ENCODE measurements at regions not wholly inside any gene's neighbourhood (a gene's known extent, or its start where the extent isn't known, plus 50 kb on each side); places are given as distances from the start of the nearest gene placed in this dataset.

DNA sequence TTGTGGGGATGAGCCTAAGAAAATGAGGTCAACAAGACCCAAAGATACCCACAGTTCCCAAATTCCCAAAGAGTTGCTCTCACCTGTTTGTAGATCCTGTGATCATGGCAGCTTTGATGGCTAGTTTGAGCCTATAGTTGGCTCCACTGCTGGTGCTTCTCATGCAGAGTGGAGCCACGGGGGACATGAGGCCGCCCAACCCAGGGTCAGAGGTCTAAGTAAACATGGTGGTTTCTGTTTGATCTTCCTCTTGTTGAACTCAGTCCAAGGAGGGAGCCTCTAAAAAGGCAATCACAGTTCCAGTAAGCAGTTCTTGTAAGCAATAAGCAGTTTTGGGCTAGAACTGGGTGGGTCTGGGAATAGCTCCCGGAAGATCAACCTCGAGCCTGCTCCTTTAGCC lies 125.6 kb upstream of the DHRS4 start:
- H3K36me3 Mint-ChIP-seq (ENCODE audit: unreplicated experiment) = no peaks in the 10 kb centered on the region
- peaks cover 8% of the 10 kb centered on the region for H3K27me3 Mint-ChIP-seq (ENCODE audit: unreplicated experiment)
- no peak for DNase-seq
- no peak overlapping the region for H3K27ac Mint-ChIP-seq (ENCODE audit: unreplicated experiment)
- no peak for TF ChIP-seq CTCF (IDR thresholded peaks at IDR 0.05; ENCODE audit: partially characterized antibody, unreplicated experiment)
- no peaks in the 10 kb centered on the region for H3K4me1 Mint-ChIP-seq (ENCODE audit: low read depth, unreplicated experiment)
- H3K9me3 Mint-ChIP-seq (ENCODE audit: unreplicated experiment) = peaks cover 2% of the 10 kb centered on the region
- no peak overlapping the region for H3K4me3 Mint-ChIP-seq (ENCODE audit: unreplicated experiment)

DNA sequence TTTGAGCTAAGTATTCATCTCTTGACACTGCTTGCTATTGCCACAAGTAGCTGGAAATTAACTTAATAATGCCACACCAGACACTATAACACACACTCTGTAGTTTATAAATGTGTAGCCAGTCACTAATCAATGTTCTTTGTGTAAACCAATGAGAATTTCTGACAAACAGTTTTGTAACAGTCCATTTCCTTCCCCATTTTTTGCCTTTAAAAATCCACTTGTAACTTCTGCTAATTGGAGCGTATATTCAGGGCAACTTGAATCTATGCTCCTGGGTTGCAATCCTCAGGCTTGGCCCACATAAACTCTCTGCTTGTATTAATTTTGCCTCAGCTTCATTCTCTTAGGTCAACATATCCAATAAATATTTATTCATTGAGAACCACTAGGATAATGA lies 125.0 kb upstream of the DHRS4 start:
- Mint-ChIP-seq H3K27ac (ENCODE audit: unreplicated experiment) (no peak overlapping the region), H3K9me3 (ENCODE audit: unreplicated experiment) (peaks cover 2% of the 10 kb centered on the region), H3K4me1 (ENCODE audit: low read depth, unreplicated experiment) (no peaks in the 10 kb centered on the region), H3K4me3 (ENCODE audit: unreplicated experiment) (no peak overlapping the region), H3K36me3 (ENCODE audit: unreplicated experiment) (no peaks in the 10 kb centered on the region), H3K27me3 (ENCODE audit: unreplicated experiment) (peaks cover 8% of the 10 kb centered on the region)
- no peak for DNase-seq
- no peak for TF ChIP-seq CTCF (IDR thresholded peaks at IDR 0.05; ENCODE audit: partially characterized antibody, unreplicated experiment)

GRCh38 chr14:23829736-23830471 lies 123.7 kb upstream of the DHRS4 start:
- no peaks in the 10 kb centered on the region for H3K36me3 Mint-ChIP-seq (ENCODE audit: unreplicated experiment)
- H3K4me1 Mint-ChIP-seq (ENCODE audit: low read depth, unreplicated experiment) = no peaks in the 10 kb centered on the region
- no peak overlapping the region for H3K4me3 Mint-ChIP-seq (ENCODE audit: unreplicated experiment)
- H3K27ac Mint-ChIP-seq (ENCODE audit: unreplicated experiment) = no peak overlapping the region
- H3K27me3 Mint-ChIP-seq (ENCODE audit: unreplicated experiment) = peaks cover 8% of the 10 kb centered on the region
- DNase-seq = no peak
- TF ChIP-seq CTCF (IDR thresholded peaks at IDR 0.05; ENCODE audit: partially characterized antibody, unreplicated experiment) = no peak
- H3K9me3 Mint-ChIP-seq (ENCODE audit: unreplicated experiment) = peaks cover 2% of the 10 kb centered on the region

DNA sequence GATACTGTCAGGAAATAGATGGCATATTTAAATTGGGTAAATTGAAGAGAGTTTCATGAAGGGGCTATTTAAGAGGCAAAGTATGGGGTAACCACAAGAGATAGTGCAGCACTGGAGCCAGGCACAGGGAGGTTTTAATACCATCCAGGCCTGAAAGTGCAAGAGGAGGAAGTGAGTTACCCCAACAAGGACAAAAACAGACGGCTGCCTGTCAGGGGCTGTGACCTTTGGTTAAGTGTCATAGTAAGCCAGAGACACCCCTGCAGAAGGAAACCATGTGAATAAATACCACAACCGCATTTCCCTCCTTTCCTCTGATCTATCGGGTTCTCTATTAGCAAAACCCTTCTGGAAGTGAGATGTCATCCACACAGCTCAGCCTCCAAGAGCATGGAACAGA lies 122.0 kb upstream of the DHRS4 start:
- Mint-ChIP-seq H3K36me3 (ENCODE audit: unreplicated experiment) (no peaks in the 10 kb centered on the region), H3K9me3 (ENCODE audit: unreplicated experiment) (peaks cover 1% of the 10 kb centered on the region), H3K4me3 (ENCODE audit: unreplicated experiment) (no peak overlapping the region), H3K27ac (ENCODE audit: unreplicated experiment) (no peak overlapping the region), H3K4me1 (ENCODE audit: low read depth, unreplicated experiment) (no peaks in the 10 kb centered on the region), H3K27me3 (ENCODE audit: unreplicated experiment) (peaks cover 5% of the 10 kb centered on the region)
- TF ChIP-seq CTCF (IDR thresholded peaks at IDR 0.05; ENCODE audit: partially characterized antibody, unreplicated experiment) = no peak
- no peak for DNase-seq

GRCh38 chr14:23861666-23862065 lies 91.9 kb upstream of the DHRS4 start:
- DNase-seq = no peak
- peaks cover 4% of the 10 kb centered on the region for H3K36me3 Mint-ChIP-seq (ENCODE audit: unreplicated experiment)
- peaks cover 24% of the 10 kb centered on the region for H3K9me3 Mint-ChIP-seq (ENCODE audit: unreplicated experiment)
- no peak for TF ChIP-seq CTCF (IDR thresholded peaks at IDR 0.05; ENCODE audit: partially characterized antibody, unreplicated experiment)
- H3K27ac Mint-ChIP-seq (ENCODE audit: unreplicated experiment) = no peak overlapping the region
- H3K27me3 Mint-ChIP-seq (ENCODE audit: unreplicated experiment) = peaks cover 20% of the 10 kb centered on the region
- no peak overlapping the region for H3K4me3 Mint-ChIP-seq (ENCODE audit: unreplicated experiment)
- peaks cover 41% of the 10 kb centered on the region for H3K4me1 Mint-ChIP-seq (ENCODE audit: low read depth, unreplicated experiment)
